IMR-90 (cell line): ENCODE measurements at regions not wholly inside any gene's neighbourhood (a gene's known extent, or its start where the extent isn't known, plus 50 kb on each side); places are given as distances from the start of the nearest gene placed in this dataset.
"Not testable (repeated sequence)": the region's sequence is repeated elsewhere in the genome, so short reads cannot be mapped to it uniquely, and the experiment has no call there.

Experiments
- ATAC-seq: fragments of 200-7000 bp; cut with Tn5 transposase; 2 replicates; pipeline ENCODE4 v1.9.1; 2020; ENCODE audit warnings: low read depth, mild to moderate bottlenecking, moderate library complexity
- BruUV-seq: library from RNA; stranded (reverse); fragments of 400-500 nt; replicated peaks from 2 replicates; lab custom pipeline; 2021; lab: Mats Ljungman, UMichigan
- CTCF ChIA-PET: fragments of 300-600 bp; formaldehyde crosslinking; extraction: SDS; loops from one replicate; lab custom pipeline; 2021; ENCODE audit warnings: antibody characterized with exemption; lab: Yijun Ruan, JAX
- POLR2A ChIA-PET: fragments of 300-600 bp; sonication (Branson Sonifier 250); formaldehyde crosslinking; loops from one replicate; lab custom pipeline; 2022; ENCODE audit warnings: antibody characterized with exemption; ENCODE audit not compliant: unreplicated experiment; lab: Charles Lee
- DNase-seq: peaks from one replicate; pipeline ENCODE4 v3.0.0; 2013
- H2AFZ ChIP-seq: replicated peaks from 2 replicates; pipeline ENCODE3; 2013; ENCODE audit warnings: low read length, mild to moderate bottlenecking; ENCODE audit not compliant: poor library complexity
- H2AK5ac ChIP-seq: 2 replicates; pipeline ENCODE4 v1.6.1; 2013; ENCODE audit warnings: low read depth, low read length, inconsistent platforms
- H2AK9ac ChIP-seq: replicated peaks from 2 replicates; pipeline ENCODE3; 2013; ENCODE audit warnings: mild to moderate bottlenecking, low read depth, low read length, moderate library complexity; ENCODE audit not compliant: poor library complexity
- H2BK120ac ChIP-seq: 2 replicates; pipeline ENCODE4 v1.6.1; 2013; ENCODE audit warnings: low read depth, low read length, inconsistent platforms
- H2BK15ac ChIP-seq: 3 replicates; pipeline ENCODE4 v1.6.1; 2013; ENCODE audit warnings: low read depth, low read length, inconsistent platforms
- H2BK20ac ChIP-seq: 2 replicates; pipeline ENCODE4 v1.6.1; 2013; ENCODE audit warnings: low read depth, mild to moderate bottlenecking, inconsistent platforms, low read length, moderate library complexity
- H2BK5ac ChIP-seq: 2 replicates; pipeline ENCODE4 v1.6.1; 2013; ENCODE audit warnings: mild to moderate bottlenecking, low read depth, low read length, inconsistent platforms; ENCODE audit not compliant: poor library complexity, severe bottlenecking
- H3K14ac ChIP-seq: replicated peaks from 2 replicates; pipeline ENCODE4 v1.6.1; 2013; ENCODE audit warnings: low read depth, low read length, inconsistent platforms
- H3K18ac ChIP-seq: 2 replicates; pipeline ENCODE4 v1.6.1; 2013; ENCODE audit warnings: low read depth, low read length, control low read depth
- H3K23ac ChIP-seq: 2 replicates; pipeline ENCODE4 v1.6.1; 2013; ENCODE audit warnings: low read depth, low read length, inconsistent platforms
- H3K27ac ChIP-seq: 2 replicates; pipeline ENCODE4 v1.5.1; 2013; ENCODE audit warnings: mild to moderate bottlenecking, control low read depth, low read length; ENCODE audit not compliant: insufficient read depth
- H3K27me3 ChIP-seq: 2 replicates; pipeline ENCODE4 v1.6.1; 2013; ENCODE audit warnings: low read length; ENCODE audit not compliant: control insufficient read depth, insufficient read depth
- H3K36me3 ChIP-seq: 2 replicates; pipeline ENCODE4 v1.6.1; 2013; ENCODE audit warnings: low read length, mixed read lengths; ENCODE audit not compliant: control insufficient read depth, insufficient read depth
- H3K4ac ChIP-seq: 2 replicates; pipeline ENCODE4 v1.6.1; 2013; ENCODE audit warnings: low read depth, low read length, inconsistent platforms
- H3K4me1 ChIP-seq: 2 replicates; pipeline ENCODE4 v1.6.1; 2013; ENCODE audit warnings: low read length, mixed read lengths; ENCODE audit not compliant: control insufficient read depth, insufficient read depth
- H3K4me2 ChIP-seq: 2 replicates; pipeline ENCODE4 v1.6.1; 2013; ENCODE audit warnings: low read depth, mild to moderate bottlenecking, control low read depth, low read length, moderate library complexity
- H3K4me3 ChIP-seq: 2 replicates; pipeline ENCODE4 v1.5.1; 2013; ENCODE audit warnings: low read depth, mild to moderate bottlenecking, control low read depth, low read length, moderate library complexity; ENCODE audit not compliant: insufficient read depth
- H3K56ac ChIP-seq: 2 replicates; pipeline ENCODE4 v1.6.1; 2013; ENCODE audit warnings: low read length, inconsistent platforms; ENCODE audit not compliant: insufficient read depth; ENCODE audit errors: extremely low read depth
- H3K79me1 ChIP-seq, 2 experiments: 2 replicates each; pipeline ENCODE4 v1.6.1; 2013; ENCODE audit warnings: low read length in 2 of 2, inconsistent platforms in 1 of 2, low read depth in 1 of 2
- H3K9ac ChIP-seq: 2 replicates; pipeline ENCODE4 v1.6.1; 2013; ENCODE audit warnings: low read depth, low read length, control low read depth
- H3K9me1 ChIP-seq: 2 replicates; pipeline ENCODE4 v1.6.1; 2013; ENCODE audit warnings: low read length, inconsistent platforms; ENCODE audit not compliant: insufficient read depth
- H3K9me3 ChIP-seq: 2 replicates; pipeline ENCODE4 v1.6.1; 2013; ENCODE audit warnings: low read length; ENCODE audit not compliant: control insufficient read depth, insufficient read depth
- H4K20me1 ChIP-seq: 2 replicates; pipeline ENCODE4 v1.6.1; 2013; ENCODE audit warnings: low read length, inconsistent platforms; ENCODE audit not compliant: insufficient read depth
- H4K5ac ChIP-seq: 2 replicates; pipeline ENCODE4 v1.6.1; 2013; ENCODE audit warnings: mild to moderate bottlenecking, low read depth, low read length, control low read depth
- H4K8ac ChIP-seq, 2 experiments: 2 replicates each; pipeline ENCODE4 v1.6.1; 2013; ENCODE audit warnings: low read depth in 2 of 2, low read length in 2 of 2, control low read depth in 1 of 2, inconsistent platforms in 1 of 2
- H4K91ac ChIP-seq: 2 replicates; pipeline ENCODE4 v1.6.1; 2013; ENCODE audit warnings: low read depth, low read length, inconsistent platforms; ENCODE audit not compliant: insufficient read depth
- WGBS, 2 experiments: methylation state at CpG; one replicate each; pipeline versions ENCODE4 v1.1.5 to v1.1.7; 2013; ENCODE audit warnings: missing lambda C conversion rate in 2 of 2; ENCODE audit not compliant: insufficient read length in 1 of 2; ENCODE audit errors: extremely low coverage in 2 of 2; 5-methylcytosine and 5-hydroxymethylcytosine counted together
- dilution Hi-C: fragments of 300-500 bp; cut with HindIII; formaldehyde crosslinking; loops from one replicate; pipeline ENCODE4 v1.14.3; 2018; ENCODE audit warnings: low sequenced_read_pairs; ENCODE audit not compliant: unreplicated experiment
- in situ Hi-C: fragments of 300-500 bp; cut with MboI; formaldehyde crosslinking; loops from 3 replicates; pipeline ENCODE4 v1.14.3; 2019; ENCODE audit warnings: low sequenced_read_pairs, inconsistent platforms, mixed read lengths
- intact Hi-C: fragments of 100-400 bp; cut with micrococcal nuclease; formaldehyde crosslinking; loops from 2 replicates; pipeline ENCODE4 v1.10.0; 2022

DNA sequence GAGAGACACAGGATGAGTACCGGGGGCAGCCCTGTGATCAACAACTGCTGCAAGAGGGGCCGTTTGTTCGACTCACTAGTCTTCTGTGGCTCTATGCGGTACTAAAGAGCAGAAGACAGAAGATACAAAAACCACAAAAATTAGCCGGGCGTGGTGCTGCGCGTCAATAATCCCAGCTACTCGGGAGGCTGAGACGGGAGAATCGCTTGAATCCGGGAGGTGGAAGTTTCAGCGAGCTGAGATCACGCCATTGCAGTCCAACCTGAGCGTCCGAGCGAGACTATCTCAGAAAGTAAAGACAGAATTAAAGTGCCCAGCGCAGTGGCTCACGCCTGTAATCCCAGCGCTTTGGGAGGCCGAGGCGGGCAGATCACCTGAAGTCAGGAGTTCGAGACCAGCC lies 71.0 kb upstream of the RNU2-1 start:
- H3K36me3 ChIP-seq, H2AK9ac ChIP-seq, H3K23ac ChIP-seq, H3K9ac ChIP-seq, H3K56ac ChIP-seq, POLR2A ChIA-PET, H4K20me1 ChIP-seq, H3K4me3 ChIP-seq, H2BK15ac ChIP-seq, CTCF ChIA-PET, ATAC-seq, DNase-seq, H3K9me3 ChIP-seq, H2AFZ ChIP-seq, BruUV-seq, H3K4me1 ChIP-seq, intact Hi-C loops, H2BK5ac ChIP-seq, dilution Hi-C loops, H2BK20ac ChIP-seq, H2BK120ac ChIP-seq, H3K18ac ChIP-seq, H4K8ac ChIP-seq, H3K27me3 ChIP-seq, H3K4ac ChIP-seq, H3K4me2 ChIP-seq, H3K79me1 ChIP-seq, H4K91ac ChIP-seq, H2AK5ac ChIP-seq, H3K27ac ChIP-seq, H3K9me1 ChIP-seq, H3K14ac ChIP-seq, H4K5ac ChIP-seq: not testable (repeated sequence)
- no CpG with 5 or more reads among the region's 23 CpGs for WGBS, 2 experiments
- in situ Hi-C loops = loop anchor here (25.0 kb wide), 3 partner anchors 92 to 617 kb away; partner anchors contain the start of genes CCR10, CNTNAP1, PLEKHH3 and TMEM106A

DNA sequence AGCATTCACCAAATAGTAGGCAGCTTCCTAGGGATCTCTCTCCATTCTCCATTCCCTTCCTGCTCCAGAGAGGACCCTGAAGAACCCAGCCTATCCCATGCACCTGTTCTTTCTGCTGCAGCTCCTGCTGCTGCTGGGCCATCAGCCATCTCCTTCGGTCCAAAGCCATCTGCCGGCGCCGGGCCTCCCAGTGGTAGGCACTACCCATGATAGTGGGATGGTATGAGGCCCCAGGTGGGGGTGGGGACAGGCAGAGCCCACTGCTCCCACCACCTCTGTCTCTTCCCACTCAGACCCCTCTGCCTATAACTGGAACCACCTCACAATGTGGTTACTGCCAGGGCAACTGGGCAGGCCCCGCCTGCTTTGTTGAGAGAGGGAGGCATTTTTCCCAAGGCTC lies 69.3 kb upstream of the RNU2-1 start:
- H3K9me1 ChIP-seq, H2AK5ac ChIP-seq, H3K23ac ChIP-seq, POLR2A ChIA-PET, H3K4me2 ChIP-seq, BruUV-seq, CTCF ChIA-PET, H2BK20ac ChIP-seq, H2BK15ac ChIP-seq, H3K4ac ChIP-seq, H4K8ac ChIP-seq, H3K27me3 ChIP-seq, H3K56ac ChIP-seq, H4K91ac ChIP-seq, dilution Hi-C loops, H2AK9ac ChIP-seq, ATAC-seq, H3K14ac ChIP-seq, H3K4me1 ChIP-seq, H3K4me3 ChIP-seq, intact Hi-C loops, H4K5ac ChIP-seq, H3K9me3 ChIP-seq, H3K36me3 ChIP-seq, H2AFZ ChIP-seq, H3K18ac ChIP-seq, H3K9ac ChIP-seq, H2BK5ac ChIP-seq, DNase-seq, H3K27ac ChIP-seq, H3K79me1 ChIP-seq, H4K20me1 ChIP-seq, H2BK120ac ChIP-seq: not testable (repeated sequence)
- no CpG with 5 or more reads among the region's 5 CpGs for WGBS, 2 experiments
- in situ Hi-C loops = loop anchor here (25.0 kb wide), 3 partner anchors 91 to 616 kb away; partner anchors contain the start of genes CCR10, CNTNAP1, PLEKHH3 and TMEM106A
